Breast epithelium (tissue), 3 donors: ENCODE measurements at regions not wholly inside any gene's neighbourhood (a gene's known extent, or its start where the extent isn't known, plus 50 kb on each side); places are given as distances from the start of the nearest gene placed in this dataset.

Experiments used
- POLR2A ChIP-seq: fragments of 450-650 bp; IDR thresholded peaks from one replicate; pipeline ENCODE4 v1.6.1; 2016; ENCODE audit warnings: antibody characterized with exemption, mild to moderate bottlenecking, moderate library complexity
- TF ChIP-seq, protein P1 (sequence below), 3 donors: fragments of 450-650 bp; IDR thresholded peaks; one replicate each; pipeline ENCODE4 v1.5.1; 2016 to 2017; ENCODE audit warnings: antibody characterized with exemption in 3 of 3, mild to moderate bottlenecking in 3 of 3, moderate library complexity in 3 of 3

DNA sequence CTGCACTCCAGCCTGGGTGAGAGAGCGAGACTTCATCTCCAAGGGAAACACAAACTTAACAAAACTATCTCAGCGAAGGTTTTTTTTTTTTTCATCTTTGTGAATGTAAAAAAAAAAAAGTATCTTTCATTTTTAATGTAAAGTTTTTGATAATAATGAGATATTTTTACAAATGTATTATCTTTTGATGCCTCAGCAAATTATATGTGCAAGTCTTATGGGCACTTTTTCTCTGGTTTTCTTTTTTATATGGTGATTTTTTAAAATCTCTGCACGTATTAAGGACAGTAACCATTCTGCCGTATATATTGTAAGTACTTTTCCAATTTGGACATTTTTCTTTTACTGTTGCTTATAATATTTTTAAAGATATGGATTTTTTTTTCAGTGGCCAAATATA, 76.8 kb downstream of the MAFB start:
- TF ChIP-seq, protein P1, sequence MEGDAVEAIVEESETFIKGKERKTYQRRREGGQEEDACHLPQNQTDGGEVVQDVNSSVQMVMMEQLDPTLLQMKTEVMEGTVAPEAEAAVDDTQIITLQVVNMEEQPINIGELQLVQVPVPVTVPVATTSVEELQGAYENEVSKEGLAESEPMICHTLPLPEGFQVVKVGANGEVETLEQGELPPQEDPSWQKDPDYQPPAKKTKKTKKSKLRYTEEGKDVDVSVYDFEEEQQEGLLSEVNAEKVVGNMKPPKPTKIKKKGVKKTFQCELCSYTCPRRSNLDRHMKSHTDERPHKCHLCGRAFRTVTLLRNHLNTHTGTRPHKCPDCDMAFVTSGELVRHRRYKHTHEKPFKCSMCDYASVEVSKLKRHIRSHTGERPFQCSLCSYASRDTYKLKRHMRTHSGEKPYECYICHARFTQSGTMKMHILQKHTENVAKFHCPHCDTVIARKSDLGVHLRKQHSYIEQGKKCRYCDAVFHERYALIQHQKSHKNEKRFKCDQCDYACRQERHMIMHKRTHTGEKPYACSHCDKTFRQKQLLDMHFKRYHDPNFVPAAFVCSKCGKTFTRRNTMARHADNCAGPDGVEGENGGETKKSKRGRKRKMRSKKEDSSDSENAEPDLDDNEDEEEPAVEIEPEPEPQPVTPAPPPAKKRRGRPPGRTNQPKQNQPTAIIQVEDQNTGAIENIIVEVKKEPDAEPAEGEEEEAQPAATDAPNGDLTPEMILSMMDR (IDR thresholded peaks at IDR 0.05) = no peak
- TF ChIP-seq POLR2A = no peak
